Stimulated activated CD4-positive, alpha-beta T cell treated with anti-CD3 and anti-CD28 coated beads, Interleukin-2, amount 100 ng/mL, for 48 hours (primary cell): ENCODE measurements at regions not wholly inside any gene's neighbourhood (a gene's known extent, or its start where the extent isn't known, plus 50 kb on each side); places are given as distances from the start of the nearest gene placed in this dataset.
"Not testable (repeated sequence)": the region's sequence is repeated elsewhere in the genome, so short reads cannot be mapped to it uniquely, and the experiment has no call there.

Source experiments
- DNase-seq, 2 donors: peaks; one replicate each; pipeline ENCODE4 v3.0.0-alpha.2; 2020

- DNase-seq, result no peak
Measured at GRCh38 chr2:208807756-208808155, 401.2 kb downstream of the PTH2R start.

DNA sequence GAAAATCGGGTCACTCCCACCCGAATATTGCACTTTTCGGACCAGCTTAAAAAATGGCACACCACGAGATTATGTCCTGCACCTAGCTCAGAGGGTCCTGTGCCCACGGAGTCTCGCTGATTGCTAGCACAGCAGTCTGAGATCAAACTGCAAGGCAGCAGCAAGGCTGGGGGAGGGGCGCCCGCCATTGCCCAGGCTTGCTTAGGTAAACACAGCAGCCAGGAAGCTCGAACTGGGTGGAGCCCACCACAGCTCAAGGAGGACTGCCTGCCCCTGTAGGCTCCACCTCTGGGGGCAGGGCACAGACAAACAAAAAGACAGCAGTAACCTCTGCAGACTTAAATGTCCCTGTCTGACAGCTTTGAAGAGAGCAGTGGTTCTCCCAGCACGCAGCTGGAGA, 405.3 kb downstream of the PTH2R start:
- not testable (repeated sequence) for DNase-seq

GRCh38 chr2:208819190-208819589, 412.6 kb downstream of the PTH2R start:
- DNase-seq, result no peak

- no peak for DNase-seq
Measured at GRCh38 chr2:208820014-208820688, 413.6 kb downstream of the PTH2R start.

- no peak for DNase-seq
Measured at GRCh38 chr2:208827109-208827508, 420.5 kb downstream of the PTH2R start.

DNA sequence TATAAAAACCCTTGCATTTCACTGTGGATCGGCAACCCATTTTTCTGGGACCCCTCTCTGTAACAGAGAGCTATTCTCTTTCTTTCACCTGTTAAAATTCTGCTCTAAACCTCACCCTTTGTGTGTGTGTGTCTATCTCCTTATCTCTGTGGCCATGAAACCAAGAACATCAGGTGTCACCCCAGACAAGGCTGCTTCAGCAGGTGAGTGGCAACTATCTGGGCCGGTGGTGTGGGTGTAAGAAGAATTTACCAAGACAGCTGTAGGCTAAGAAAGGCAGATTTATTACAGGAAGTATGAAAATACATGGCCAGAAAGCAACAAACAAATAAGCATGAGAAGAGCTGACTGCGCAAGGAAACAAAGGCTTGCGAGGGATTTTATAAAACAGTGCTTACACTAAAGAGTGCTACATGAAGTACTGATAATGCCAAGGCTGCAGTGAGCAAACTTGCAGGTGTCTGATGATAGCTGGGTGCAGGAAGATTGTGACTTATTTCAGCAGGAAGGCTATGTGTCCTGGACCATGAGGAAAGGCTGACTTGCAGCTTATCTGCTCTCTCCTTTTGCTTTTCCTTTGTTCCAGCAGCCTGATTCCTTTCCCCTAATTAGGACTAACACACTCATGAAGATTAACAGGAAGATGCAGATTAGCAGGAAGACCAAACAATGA, 421.1 kb downstream of the PTH2R start:
- DNase-seq, result no peak

DNA sequence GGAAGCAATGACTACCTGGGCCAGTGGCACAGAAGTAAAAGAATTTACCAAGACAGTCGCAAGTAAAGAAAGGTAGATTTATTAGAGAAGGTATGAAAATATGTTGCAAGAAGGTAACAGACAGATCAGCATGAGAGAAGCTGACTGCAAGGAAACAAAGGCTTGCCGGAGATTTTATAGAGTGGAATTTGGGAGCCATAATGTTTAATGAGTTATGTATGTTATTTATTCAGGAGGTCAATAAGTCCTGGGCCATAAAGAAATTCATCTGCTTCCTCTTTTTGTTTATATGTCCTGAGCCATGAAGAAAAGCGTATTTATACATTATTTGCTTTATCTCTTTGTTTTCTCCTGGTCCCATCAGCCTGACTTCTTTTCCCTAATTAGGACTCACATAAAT, 423.6 kb downstream of the PTH2R start:
- no peak for DNase-seq

- no peak for DNase-seq
Measured at GRCh38 chr2:208847651-208848050, 441.1 kb downstream of the PTH2R start.

DNA sequence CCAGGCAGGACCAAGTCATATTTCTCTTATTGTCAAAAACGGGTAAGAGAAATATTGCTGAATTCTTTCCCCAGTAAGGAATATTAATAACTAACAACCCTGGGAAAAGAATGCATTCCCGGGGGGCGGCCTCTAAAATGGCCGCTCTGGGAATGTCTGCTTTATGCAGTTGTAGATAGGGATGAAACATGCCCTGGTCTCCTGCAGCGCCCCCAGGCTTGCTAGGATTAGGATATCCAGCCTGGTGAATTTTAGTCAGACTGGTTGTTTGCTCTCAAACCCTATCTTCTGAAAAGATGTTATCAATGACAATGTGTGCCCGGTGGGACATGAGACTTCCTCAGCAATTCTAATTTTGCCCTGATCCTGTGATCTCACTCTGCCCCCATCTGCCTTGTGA, 448.1 kb downstream of the PTH2R start:
- no peak for DNase-seq

- DNase-seq, result no peak
Measured at GRCh38 chr2:208867374-208867773, 460.8 kb downstream of the PTH2R start.

DNA sequence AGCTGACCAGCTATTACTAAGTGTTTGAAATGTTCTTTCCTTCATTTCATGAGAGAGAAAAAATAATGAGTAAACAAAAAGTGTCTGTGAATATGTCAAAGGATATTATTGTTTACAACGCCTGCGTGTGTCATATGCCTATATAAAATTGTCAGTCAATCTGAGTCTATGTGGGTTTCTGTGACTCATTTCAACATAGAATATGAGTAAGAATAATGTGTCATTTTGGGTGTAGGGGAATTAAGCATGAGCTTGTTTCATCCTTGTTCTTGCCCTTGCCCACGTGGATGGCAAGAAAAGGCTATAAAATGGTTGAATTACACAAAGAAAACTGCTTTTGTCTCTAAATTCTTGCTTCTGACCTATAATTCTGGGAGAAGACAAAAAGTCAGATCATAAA, 466.0 kb downstream of the PTH2R start:
- DNase-seq, result no peak

GRCh38 chr2:208879666-208880065, 473.1 kb downstream of the PTH2R start:
- DNase-seq, result no peak

- DNase-seq, result no peak
Measured at GRCh38 chr2:208880171-208880570, 473.6 kb downstream of the PTH2R start.

DNA sequence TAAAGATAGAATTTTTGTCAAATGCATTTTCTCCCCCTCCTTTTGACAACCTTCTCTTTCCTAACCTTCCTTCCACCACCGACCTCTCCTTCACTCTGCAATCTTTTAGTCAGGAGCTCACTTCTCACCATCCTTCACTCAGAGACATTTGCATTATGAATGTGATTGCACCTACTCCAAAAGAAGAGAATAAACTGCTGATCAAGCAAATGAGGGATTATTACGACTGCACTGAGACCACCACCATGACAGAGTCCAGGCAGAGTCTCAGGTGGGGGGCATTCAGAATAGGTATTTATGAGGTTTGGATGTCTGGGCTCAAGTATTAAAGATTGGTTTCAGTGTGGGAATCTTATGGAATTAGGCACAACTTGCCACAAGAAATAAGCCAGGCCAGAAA, 483.9 kb downstream of the PTH2R start:
- no peak for DNase-seq

DNA sequence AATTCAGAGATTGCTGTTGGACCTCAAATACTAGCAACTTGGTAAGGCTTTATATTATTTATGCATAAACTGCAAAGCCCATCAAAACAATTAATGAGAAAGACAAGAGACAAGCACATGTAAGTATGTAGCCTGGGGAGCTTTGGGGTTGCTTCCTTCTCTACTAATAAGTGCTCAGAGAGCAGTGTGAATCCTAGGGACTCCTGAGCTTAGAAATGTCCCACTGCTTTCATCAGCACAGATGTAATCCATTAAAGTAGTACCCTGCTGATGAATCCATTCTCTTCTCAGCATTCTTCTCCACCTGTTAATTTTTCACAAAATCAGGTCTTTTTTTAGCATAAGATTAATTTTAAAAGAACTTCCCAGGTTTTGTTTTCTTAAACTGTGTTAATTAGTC, 485.6 kb downstream of the PTH2R start:
- no peak for DNase-seq

DNA sequence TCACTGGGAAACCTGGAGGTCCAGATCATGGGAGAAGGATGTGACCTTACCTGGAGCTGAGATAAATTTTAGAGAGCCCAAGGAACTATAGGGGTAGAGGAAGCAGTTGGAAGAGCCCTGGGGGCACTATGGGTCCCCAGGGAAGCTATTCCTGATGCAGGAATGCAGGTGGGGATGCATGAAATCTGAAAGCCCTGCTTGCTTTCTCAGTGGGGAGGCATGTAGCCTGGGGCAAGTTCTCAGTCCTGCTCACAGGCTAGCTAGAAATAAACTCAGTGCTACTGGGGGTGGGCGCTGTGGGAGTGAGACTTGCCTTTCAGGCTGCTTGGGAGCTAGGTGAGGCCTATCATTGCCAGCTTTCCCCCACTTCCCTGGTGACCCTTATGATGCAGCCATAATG, 499.7 kb downstream of the PTH2R start:
- DNase-seq, result no peak

- DNase-seq, result no peak
Measured at GRCh38 chr2:208915401-208915800, 508.4 kb upstream of the MAP2 start.

DNA sequence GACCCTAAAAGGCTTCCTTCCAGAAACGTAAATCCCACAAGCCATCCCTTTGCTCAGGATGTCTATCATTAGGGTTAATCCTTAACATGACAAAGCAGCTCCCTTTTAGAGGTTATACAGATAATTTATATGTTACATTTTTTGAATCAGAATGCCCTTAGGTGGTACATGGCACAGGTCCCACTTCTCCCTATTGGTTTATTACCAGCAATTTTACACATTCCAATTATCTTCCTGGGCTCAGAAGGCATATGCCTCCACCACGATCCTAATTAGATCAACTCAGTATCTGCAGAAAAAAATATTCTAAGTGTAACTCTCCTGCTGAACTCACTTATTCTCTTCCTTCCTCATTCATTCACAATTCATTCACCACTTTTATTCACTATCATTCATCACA, 507.0 kb upstream of the MAP2 start:
- no peak for DNase-seq

GRCh38 chr2:208921358-208921757, 502.5 kb upstream of the MAP2 start:
- not testable (repeated sequence) for DNase-seq

DNA sequence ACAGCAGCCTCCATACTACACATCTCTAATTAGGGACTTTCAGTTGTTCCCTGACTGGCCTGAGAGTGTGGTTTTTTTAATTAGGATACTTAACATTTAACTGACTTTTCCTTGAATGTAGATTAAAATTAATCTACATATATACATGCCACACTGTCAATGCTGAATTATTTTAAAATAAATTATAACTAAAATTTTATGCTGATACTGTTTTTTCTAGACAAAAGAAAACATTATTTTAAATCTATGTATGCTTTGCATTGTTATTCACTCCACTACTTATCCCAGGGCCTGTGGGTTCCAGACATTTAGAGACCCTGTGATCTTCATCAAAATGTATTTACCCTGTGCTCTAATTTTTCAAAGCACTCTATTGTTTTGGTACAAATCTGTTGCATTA, 496.0 kb upstream of the MAP2 start:
- no peak for DNase-seq

DNA sequence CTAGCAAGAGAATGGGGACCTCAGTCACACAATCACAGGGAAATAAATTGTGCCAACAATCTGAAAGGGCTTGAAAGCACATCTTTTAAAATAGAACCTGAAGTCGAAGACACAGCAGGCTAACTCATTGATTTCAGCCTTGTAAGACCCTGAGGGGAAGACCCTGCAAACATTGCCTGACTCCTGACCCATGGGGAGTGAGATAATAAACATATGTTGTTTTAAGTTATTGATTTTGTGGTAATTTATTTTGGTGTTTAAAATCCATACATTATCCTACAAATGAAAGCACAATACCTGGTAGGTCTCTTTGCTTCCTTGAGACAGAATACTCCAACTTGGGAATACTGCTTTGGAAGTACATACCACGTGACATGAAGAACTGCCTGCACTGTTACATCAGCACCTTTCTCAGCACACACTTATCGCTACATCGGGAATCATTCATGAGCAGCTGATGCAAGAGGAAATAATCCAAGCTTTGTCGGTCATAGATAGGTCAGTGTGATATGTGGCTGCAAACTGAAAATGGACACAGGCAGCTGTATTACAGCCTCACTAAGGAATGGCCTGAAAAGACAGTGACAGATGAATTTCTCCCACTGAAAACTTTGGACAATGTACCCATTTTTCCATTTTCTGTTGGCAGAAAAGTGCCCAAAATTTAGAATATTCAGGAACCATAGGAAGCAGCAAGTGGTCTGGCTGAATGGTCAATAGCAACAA, 494.5 kb upstream of the MAP2 start:
- no peak for DNase-seq

GRCh38 chr2:208929894-208930427, 493.9 kb upstream of the MAP2 start:
- no peak for DNase-seq

- DNase-seq, result no peak
Measured at GRCh38 chr2:208935531-208935930, 488.3 kb upstream of the MAP2 start.

GRCh38 chr2:208937521-208937920, 486.3 kb upstream of the MAP2 start:
- no peak for DNase-seq
